ENCODE measurements at regions not wholly inside any gene's neighbourhood (a gene's known extent, or its start where the extent isn't known, plus 50 kb on each side); places are given as distances from the start of the nearest gene placed in this dataset.
"Not testable (repeated sequence)": the region's sequence is repeated elsewhere in the genome, so short reads cannot be mapped to it uniquely, and the experiment has no call there.

DNA sequence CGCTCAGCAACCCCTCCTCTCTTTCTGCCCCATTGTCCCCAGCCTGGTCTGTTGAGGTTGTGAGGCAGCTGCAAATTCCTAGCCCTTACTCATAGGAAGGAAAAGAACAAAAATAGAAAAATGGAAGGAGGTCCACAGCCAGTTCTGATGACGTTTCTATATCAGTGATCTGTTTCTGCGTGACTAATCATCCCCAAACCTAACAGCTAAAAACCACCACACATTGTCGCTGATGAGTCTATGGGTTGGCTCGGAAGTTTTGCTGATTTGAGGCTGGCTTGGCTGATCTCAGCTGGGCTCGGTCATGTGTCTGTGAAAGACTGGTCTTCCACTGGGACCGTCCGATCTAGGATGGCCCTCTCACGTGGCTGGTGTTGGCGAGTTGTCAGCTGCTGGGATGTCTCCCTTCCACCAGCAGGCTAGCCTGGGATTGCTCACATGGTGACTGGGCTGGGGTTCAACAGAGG is 200.6 kb upstream of the ZNF618 start:
- no peak overlapping the region for H3K4me3 Mint-ChIP-seq
- no peaks in the 10 kb centered on the region for H3K27me3 ChIP-seq (ENCODE audit: insufficient read depth, low read length)

DNA sequence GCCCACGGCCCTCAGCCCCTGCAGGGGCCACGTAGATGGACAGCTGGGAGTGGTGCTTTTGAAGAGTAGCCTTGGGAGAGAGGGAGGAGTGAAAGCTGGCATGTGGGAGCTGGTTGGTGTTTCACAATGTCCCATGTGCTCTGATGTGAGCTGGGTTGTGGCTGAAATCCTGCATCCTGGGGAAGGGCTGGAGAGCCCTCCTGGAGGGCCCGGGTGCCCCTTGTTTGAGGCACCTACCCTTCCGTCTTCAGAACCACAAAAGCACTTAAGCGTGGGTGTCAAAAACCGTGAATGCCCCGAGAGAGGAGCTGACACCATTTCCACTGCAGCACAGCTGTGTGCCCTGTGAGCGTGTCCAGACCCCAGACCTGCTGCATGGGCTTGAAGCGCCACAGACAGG is 199.1 kb upstream of the ZNF618 start:
- Mint-ChIP-seq H3K4me3 (no peak overlapping the region), H3K27ac (no peak overlapping the region), H3K4me1 (no peaks in the 10 kb centered on the region), H3K36me3 (no peaks in the 10 kb centered on the region), H3K27me3 (peaks cover 34 to 41% of the 10 kb centered on the region in 2 donors), H3K9me3 (no peaks in the 10 kb centered on the region)
- CTCF ChIA-PET (ENCODE audit: partially characterized antibody): no interaction called here
- H3K27me3 ChIP-seq (ENCODE audit: insufficient read depth, low read length): no peaks in the 10 kb centered on the region
- no peak overlapping the region for H3K4me3 ChIP-seq (ENCODE audit: low read length in 2 of 2)
- POLR2A ChIA-PET (ENCODE audit: partially characterized antibody): no interaction called here
- DNase-seq: no peak
- H3K27ac ChIP-seq (ENCODE audit: low read depth, low read length): no peak overlapping the region
- H3K9me3 ChIP-seq (ENCODE audit: control insufficient read depth in 1 of 2, low read length in 2 of 2): no peaks in the 10 kb centered on the region
- H3K4me1 ChIP-seq (ENCODE audit: insufficient read depth, low read length): no peaks in the 10 kb centered on the region
- no peaks in the 10 kb centered on the region for H3K36me3 ChIP-seq (ENCODE audit: insufficient read depth, low read length)
- intact Hi-C loops (cut with micrococcal nuclease): no loop called here

More for the DNA sequence above, 200.6 kb upstream of the ZNF618 start:
- intact Hi-C loops (cut with micrococcal nuclease): no loop called here
- Mint-ChIP-seq H3K36me3 (no peaks in the 10 kb centered on the region), H3K27me3 (peaks cover 32 to 34% of the 10 kb centered on the region in 2 donors), H3K4me1 (no peaks in the 10 kb centered on the region), H3K9me3 (no peaks in the 10 kb centered on the region), H3K27ac (no peak overlapping the region)
- Histone ChIP-seq H3K27ac (ENCODE audit: low read depth, low read length) (no peak overlapping the region), H3K36me3 (ENCODE audit: insufficient read depth, low read length) (no peaks in the 10 kb centered on the region), H3K9me3 (ENCODE audit: control insufficient read depth in 1 of 2, low read length in 2 of 2) (no peaks in the 10 kb centered on the region), H3K4me1 (ENCODE audit: insufficient read depth, low read length) (no peaks in the 10 kb centered on the region), H3K4me3 (ENCODE audit: low read length in 2 of 2) (no peak overlapping the region)
- no peak for DNase-seq
- CTCF ChIA-PET (ENCODE audit: partially characterized antibody): interaction anchor here (1.2 to 4.8 kb wide), 3 partner anchors 9 to 19 kb away, joined by 3 to 26 read pairs (median 4); no protein-coding TSS in a partner anchor
- POLR2A ChIA-PET (ENCODE audit: partially characterized antibody): no interaction called here

DNA sequence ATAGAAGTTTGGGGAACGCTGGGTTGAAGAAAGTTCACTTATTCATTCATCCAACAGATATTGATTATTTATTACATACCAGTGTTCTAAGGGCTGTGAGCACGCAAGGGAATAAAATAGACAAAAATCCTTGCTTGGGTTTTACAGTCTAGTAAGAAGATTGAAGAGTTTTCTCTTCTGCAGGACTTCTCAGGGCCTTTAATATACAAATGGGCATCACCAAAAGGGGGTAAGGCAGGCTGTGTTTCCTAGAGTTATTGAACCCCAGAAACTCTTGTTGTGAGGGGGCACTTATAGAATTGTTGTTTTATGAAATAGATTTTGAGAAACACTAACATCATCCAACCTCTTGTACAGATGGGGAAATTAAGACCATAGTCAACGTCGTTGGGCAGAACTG is 198.5 kb upstream of the ZNF618 start:
- Mint-ChIP-seq H3K27me3 (peaks cover 35 to 40% of the 10 kb centered on the region in 2 donors), H3K4me1 (no peaks in the 10 kb centered on the region), H3K9me3 (no peaks in the 10 kb centered on the region), H3K36me3 (no peaks in the 10 kb centered on the region), H3K27ac (no peak overlapping the region), H3K4me3 (no peak overlapping the region)
- CTCF ChIA-PET (ENCODE audit: partially characterized antibody): no interaction called here
- no peak overlapping the region for H3K27ac ChIP-seq (ENCODE audit: low read depth, low read length)
- H3K4me1 ChIP-seq (ENCODE audit: insufficient read depth, low read length): no peaks in the 10 kb centered on the region
- no peak for DNase-seq
- no peaks in the 10 kb centered on the region for H3K9me3 ChIP-seq (ENCODE audit: control insufficient read depth in 1 of 2, low read length in 2 of 2)
- no peak overlapping the region for H3K4me3 ChIP-seq (ENCODE audit: low read length in 2 of 2)
- no peaks in the 10 kb centered on the region for H3K36me3 ChIP-seq (ENCODE audit: insufficient read depth, low read length)
- intact Hi-C loops (cut with micrococcal nuclease): no loop called here
- H3K27me3 ChIP-seq (ENCODE audit: insufficient read depth, low read length): no peaks in the 10 kb centered on the region
- POLR2A ChIA-PET (ENCODE audit: partially characterized antibody): no interaction called here

DNA sequence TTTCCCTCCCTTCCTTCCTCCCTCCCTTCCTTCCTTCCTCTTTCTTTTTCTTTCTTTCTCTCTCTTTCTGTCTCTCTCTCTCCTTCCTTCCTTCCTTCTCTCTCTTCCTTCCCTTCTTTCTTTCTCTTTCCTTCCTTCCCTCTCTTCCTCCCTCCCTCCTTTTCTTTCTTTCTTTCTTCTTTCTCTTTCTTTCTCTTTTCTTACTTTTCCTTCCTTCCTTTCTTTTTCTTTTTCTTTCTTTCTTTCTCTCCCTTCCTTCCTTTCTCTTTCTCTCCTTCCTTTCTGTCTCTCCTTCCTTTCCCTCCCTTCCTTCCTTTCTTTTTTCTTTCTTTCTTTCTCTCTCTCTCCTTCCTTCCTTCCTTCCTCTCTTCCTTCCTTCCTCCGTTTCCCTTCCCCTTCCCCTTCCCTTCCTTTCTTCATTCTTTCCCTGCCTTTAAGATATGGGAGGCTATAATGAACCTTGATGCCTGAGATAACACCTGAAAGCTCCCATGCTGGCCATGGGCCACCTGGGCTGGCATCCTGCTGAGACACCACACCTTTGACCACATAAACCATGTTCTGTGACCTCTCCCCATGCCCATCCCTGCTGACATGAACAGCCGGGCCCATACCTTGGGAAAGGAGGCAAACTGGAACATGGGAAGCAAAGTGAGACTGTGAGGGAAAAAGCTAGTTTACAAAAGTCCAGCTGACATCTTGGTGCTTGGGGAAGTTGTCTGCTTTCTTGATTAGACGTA is 197.8 kb upstream of the ZNF618 start:
- ChIA-PET CTCF (ENCODE audit: partially characterized antibody) (interaction anchor here (1.4 kb wide), 1 partner anchor 11 kb away, joined by 4 read pairs; no protein-coding TSS in a partner anchor), POLR2A (ENCODE audit: partially characterized antibody) (no interaction called here)
- Histone ChIP-seq H3K27me3 (ENCODE audit: insufficient read depth, low read length) (no peaks in the 10 kb centered on the region), H3K9me3 (ENCODE audit: control insufficient read depth in 1 of 2, low read length in 2 of 2) (no peaks in the 10 kb centered on the region), H3K4me1 (ENCODE audit: insufficient read depth, low read length) (no peaks in the 10 kb centered on the region), H3K27ac (ENCODE audit: low read depth, low read length) (no peak overlapping the region), H3K36me3 (ENCODE audit: insufficient read depth, low read length) (no peaks in the 10 kb centered on the region), H3K4me3 (ENCODE audit: low read length in 2 of 2) (no peak overlapping the region)
- Mint-ChIP-seq H3K9me3 (no peaks in the 10 kb centered on the region), H3K4me1 (no peaks in the 10 kb centered on the region), H3K27ac (peak overlapping the region in 1 of 7 donors; percentile 29), H3K27me3 (peaks cover 38 to 40% of the 10 kb centered on the region in 2 donors), H3K36me3 (no peaks in the 10 kb centered on the region), H3K4me3 (no peak overlapping the region)
- no peak for DNase-seq
- intact Hi-C loops (cut with micrococcal nuclease): no loop called here

DNA sequence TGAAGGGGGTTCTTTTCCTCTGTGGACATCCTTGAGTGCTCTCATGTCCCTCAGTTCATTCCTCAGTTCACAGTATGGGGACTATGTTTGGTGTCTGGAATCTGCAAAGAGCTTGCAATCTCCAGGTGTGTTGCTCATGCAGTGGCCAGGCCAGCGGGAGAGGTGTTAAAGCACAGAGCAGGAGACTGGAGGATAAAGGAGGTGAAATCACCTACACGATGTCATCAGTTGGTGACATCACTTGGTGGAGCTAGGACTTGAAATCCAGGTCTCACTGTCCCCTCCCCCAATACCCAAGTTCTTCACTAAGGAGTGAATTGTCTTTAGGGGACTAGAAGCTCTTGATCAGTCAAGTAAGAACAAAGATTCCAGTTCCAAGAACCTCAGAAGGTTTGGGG is 197.3 kb upstream of the ZNF618 start:
- Histone ChIP-seq H3K4me1 (ENCODE audit: insufficient read depth, low read length) (no peaks in the 10 kb centered on the region), H3K36me3 (ENCODE audit: insufficient read depth, low read length) (no peaks in the 10 kb centered on the region), H3K4me3 (ENCODE audit: low read length in 2 of 2) (no peak overlapping the region), H3K9me3 (ENCODE audit: control insufficient read depth in 1 of 2, low read length in 2 of 2) (no peaks in the 10 kb centered on the region), H3K27me3 (ENCODE audit: insufficient read depth, low read length) (no peaks in the 10 kb centered on the region), H3K27ac (ENCODE audit: low read depth, low read length) (no peak overlapping the region)
- Mint-ChIP-seq H3K4me1 (no peaks in the 10 kb centered on the region), H3K27ac (no peak overlapping the region), H3K4me3 (no peak overlapping the region), H3K9me3 (no peaks in the 10 kb centered on the region), H3K27me3 (peaks cover 33 to 41% of the 10 kb centered on the region in 2 donors), H3K36me3 (no peaks in the 10 kb centered on the region)
- CTCF ChIA-PET (ENCODE audit: partially characterized antibody): interaction anchor here (1.4 kb wide), 1 partner anchor 10 kb away, joined by 4 read pairs; no protein-coding TSS in a partner anchor
- POLR2A ChIA-PET (ENCODE audit: partially characterized antibody): no interaction called here
- DNase-seq: no peak
- intact Hi-C loops (cut with micrococcal nuclease): no loop called here

DNA sequence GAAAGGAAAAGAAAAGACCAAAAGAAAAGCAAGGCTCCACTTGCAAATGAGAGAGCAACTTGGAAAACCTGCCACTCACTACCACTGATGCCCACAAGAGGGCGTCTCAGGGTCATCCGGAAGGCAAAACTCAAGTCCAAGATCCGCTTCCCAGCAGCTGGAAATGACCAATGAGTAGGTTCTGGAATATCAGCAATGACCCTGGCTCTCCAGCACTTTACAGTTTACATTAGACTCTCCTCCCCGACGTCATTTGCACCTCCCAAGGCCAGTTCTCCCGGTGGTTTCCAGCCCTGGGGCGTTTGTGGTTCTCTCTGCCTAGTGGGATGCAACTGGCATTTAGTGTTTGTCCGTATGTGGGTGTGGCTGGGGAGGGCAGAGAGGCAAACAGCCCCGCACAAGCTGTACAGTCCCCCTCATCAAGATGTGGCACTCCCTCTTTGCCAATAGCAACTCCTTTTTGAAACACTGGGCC is 193.8 kb upstream of the ZNF618 start:
- Mint-ChIP-seq H3K4me1 (peaks cover 0 to 5% (median 2%) of the 10 kb centered on the region in 4 donors), H3K4me3 (no peak overlapping the region), H3K27me3 (peaks cover 31 to 49% of the 10 kb centered on the region in 2 donors), H3K27ac (no peak overlapping the region), H3K9me3 (peaks cover 0 to 3% (median 0%) of the 10 kb centered on the region in 8 donors), H3K36me3 (peaks cover 0 to 4% of the 10 kb centered on the region in 2 donors)
- Histone ChIP-seq H3K4me3 (ENCODE audit: low read length in 2 of 2) (no peak overlapping the region), H3K27me3 (ENCODE audit: insufficient read depth, low read length) (peaks cover 3% of the 10 kb centered on the region), H3K27ac (ENCODE audit: low read depth, low read length) (no peak overlapping the region), H3K4me1 (ENCODE audit: insufficient read depth, low read length) (peaks cover 1% of the 10 kb centered on the region), H3K36me3 (ENCODE audit: insufficient read depth, low read length) (no peaks in the 10 kb centered on the region), H3K9me3 (ENCODE audit: control insufficient read depth in 1 of 2, low read length in 2 of 2) (no peaks in the 10 kb centered on the region)
- DNase-seq: peak in 2 of 5 donors; percentile 16 to 17
- POLR2A ChIA-PET (ENCODE audit: partially characterized antibody): no interaction called here
- intact Hi-C loops (cut with micrococcal nuclease): no loop called here
- CTCF ChIA-PET (ENCODE audit: partially characterized antibody): interaction anchor here (1.4 to 1.5 kb wide), 4 partner anchors 9 to 89 kb away, joined by 3 to 4 read pairs (median 4); no protein-coding TSS in a partner anchor

DNA sequence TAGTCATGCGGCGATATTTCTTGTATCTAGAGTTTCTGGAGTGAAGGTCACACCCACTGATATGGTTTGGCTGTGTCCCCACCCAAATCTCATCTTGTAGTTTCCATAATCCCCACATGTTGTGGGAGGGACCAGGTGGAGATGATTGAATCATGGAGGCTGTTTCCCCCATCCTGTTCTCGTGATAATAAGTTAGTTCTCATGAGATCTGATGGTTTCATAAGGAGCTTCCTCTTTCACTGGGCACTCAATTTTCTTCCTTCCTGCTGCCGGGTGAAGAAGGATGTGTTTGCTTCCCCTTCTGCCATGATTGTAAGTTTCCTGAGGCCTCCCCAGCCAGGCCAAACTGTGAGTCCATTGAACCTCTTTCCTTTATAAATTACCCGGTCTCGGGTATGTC is 190.5 kb upstream of the ZNF618 start:
- H3K36me3 ChIP-seq (ENCODE audit: insufficient read depth, low read length); H3K27ac Mint-ChIP-seq; H3K9me3 ChIP-seq (ENCODE audit: control insufficient read depth in 1 of 2, low read length in 2 of 2); POLR2A ChIA-PET (ENCODE audit: partially characterized antibody); H3K4me3 Mint-ChIP-seq; H3K36me3 Mint-ChIP-seq; H3K4me3 ChIP-seq (ENCODE audit: low read length in 2 of 2); H3K4me1 ChIP-seq (ENCODE audit: insufficient read depth, low read length); H3K27ac ChIP-seq (ENCODE audit: low read depth, low read length); DNase-seq; CTCF ChIA-PET (ENCODE audit: partially characterized antibody); H3K9me3 Mint-ChIP-seq; intact Hi-C loops (cut with micrococcal nuclease): not testable (repeated sequence)
- H3K4me1 Mint-ChIP-seq: peaks cover 0 to 19% (median 6%) of the 10 kb centered on the region in 4 donors
- H3K27me3 Mint-ChIP-seq: peaks cover 33 to 51% of the 10 kb centered on the region in 2 donors
- H3K27me3 ChIP-seq (ENCODE audit: insufficient read depth, low read length): peaks cover 20% of the 10 kb centered on the region
